HG02981 (cell line): ENCODE measurements at regions not wholly inside any gene's neighbourhood (a gene's known extent, or its start where the extent isn't known, plus 50 kb on each side); places are given as distances from the start of the nearest gene placed in this dataset.
"Not testable (repeated sequence)": the region's sequence is repeated elsewhere in the genome, so short reads cannot be mapped to it uniquely, and the experiment has no call there.

Experiments
- ATAC-seq: cut with Tn5 transposase; IDR thresholded peaks from one replicate; pipeline ENCODE4 v1.9.1; 2021; ENCODE audit warnings: mild to moderate bottlenecking, moderate library complexity; ENCODE audit not compliant: unreplicated experiment

GRCh38 chr3:194189243-194189791 is 53.4 kb downstream of the HES1 start:
- ATAC-seq: no peak

GRCh38 chr3:194191850-194192249 is 55.9 kb downstream of the HES1 start:
- not testable (repeated sequence) for ATAC-seq

- ATAC-seq: no peak
These were observed 58.3 kb downstream of the HES1 start for GRCh38 chr3:194194051-194194756.

- ATAC-seq: no peak
These were observed 58.8 kb downstream of the HES1 start for GRCh38 chr3:194194757-194195085.

GRCh38 chr3:194195611-194196010 is 59.7 kb downstream of the HES1 start:
- no peak for ATAC-seq

GRCh38 chr3:194196876-194197275 is 60.9 kb downstream of the HES1 start:
- ATAC-seq: no peak

GRCh38 chr3:194197396-194197960 is 61.5 kb downstream of the HES1 start:
- no peak for ATAC-seq

GRCh38 chr3:194197981-194198695 is 62.2 kb downstream of the HES1 start:
- no peak for ATAC-seq

- ATAC-seq: no peak
These were observed 63.0 kb downstream of the HES1 start for GRCh38 chr3:194198938-194199337.

- no peak for ATAC-seq
These were observed 64.6 kb downstream of the HES1 start for GRCh38 chr3:194200422-194201081.

- no peak for ATAC-seq
These were observed 66.2 kb downstream of the HES1 start for GRCh38 chr3:194201953-194202666.

- ATAC-seq: no peak
These were observed 67.6 kb downstream of the HES1 start for GRCh38 chr3:194203482-194204041.

- ATAC-seq: no peak
These were observed 68.4 kb downstream of the HES1 start for GRCh38 chr3:194204042-194204987.

- ATAC-seq: no peak
These were observed 69.8 kb downstream of the HES1 start for GRCh38 chr3:194205675-194206133.

GRCh38 chr3:194206320-194206719 is 70.4 kb downstream of the HES1 start:
- ATAC-seq: no peak

GRCh38 chr3:194208709-194209108 is 72.8 kb downstream of the HES1 start:
- ATAC-seq: no peak

- no peak for ATAC-seq
These were observed 76.4 kb downstream of the HES1 start for GRCh38 chr3:194212161-194212844.

- no peak for ATAC-seq
These were observed 76.9 kb downstream of the HES1 start for GRCh38 chr3:194212845-194213331.

- no peak for ATAC-seq
These were observed 79.4 kb downstream of the HES1 start for GRCh38 chr3:194215392-194215791.
